Parathyroid adenoma (tissue), 2 donors: ENCODE measurements at regions not wholly inside any gene's neighbourhood (a gene's known extent, or its start where the extent isn't known, plus 50 kb on each side); places are given as distances from the start of the nearest gene placed in this dataset.
"Not testable (repeated sequence)": the region's sequence is repeated elsewhere in the genome, so short reads cannot be mapped to it uniquely, and the experiment has no call there.

Experiments used
- H2AFZ ChIP-seq: fragments of 300-600 bp; sonication (generic); one replicate; pipeline ENCODE4 v1.7.0; 2017; ENCODE audit warnings: antibody characterized with exemption, mild to moderate bottlenecking
- H3K27ac ChIP-seq: fragments of 300-600 bp; sonication (generic); one replicate; pipeline ENCODE4 v1.7.0; 2017
- H3K27me3 ChIP-seq: fragments of 300-600 bp; sonication (generic); one replicate; pipeline ENCODE4 v1.7.0; 2017; ENCODE audit warnings: low read length; ENCODE audit not compliant: control insufficient read depth, insufficient read depth
- H3K36me3 ChIP-seq: fragments of 300-600 bp; sonication (generic); one replicate; pipeline ENCODE4 v1.7.0; 2017; ENCODE audit warnings: low read length; ENCODE audit not compliant: control insufficient read depth, insufficient read depth
- H3K4me1 ChIP-seq: fragments of 300-600 bp; sonication (generic); one replicate; pipeline ENCODE4 v1.7.0; 2017; ENCODE audit warnings: control low read depth
- H3K4me2 ChIP-seq: fragments of 300-600 bp; sonication (generic); one replicate; pipeline ENCODE4 v1.7.0; 2017; ENCODE audit warnings: low read length
- H3K4me3 ChIP-seq: fragments of 300-600 bp; sonication (generic); one replicate; pipeline ENCODE4 v1.7.0; 2017; ENCODE audit warnings: low read depth, low read length
- H3K79me2 ChIP-seq: fragments of 300-600 bp; sonication (generic); one replicate; pipeline ENCODE4 v1.7.0; 2017; ENCODE audit warnings: control low read depth
- H3K9ac ChIP-seq: fragments of 300-600 bp; sonication (generic); one replicate; pipeline ENCODE4 v1.7.0; 2017; ENCODE audit warnings: mild to moderate bottlenecking
- H3K9me3 ChIP-seq: fragments of 300-600 bp; sonication (generic); one replicate; pipeline ENCODE4 v1.7.0; 2017; ENCODE audit warnings: low read length; ENCODE audit not compliant: control insufficient read depth
- TF ChIP-seq, protein P1 (sequence below): fragments of 300-600 bp; sonication (generic); IDR thresholded peaks from one replicate; pipeline ENCODE4 v1.7.0; 2017; ENCODE audit warnings: antibody characterized with exemption, mild to moderate bottlenecking
- donor health status: primary hyperparathyroidism.

DNA sequence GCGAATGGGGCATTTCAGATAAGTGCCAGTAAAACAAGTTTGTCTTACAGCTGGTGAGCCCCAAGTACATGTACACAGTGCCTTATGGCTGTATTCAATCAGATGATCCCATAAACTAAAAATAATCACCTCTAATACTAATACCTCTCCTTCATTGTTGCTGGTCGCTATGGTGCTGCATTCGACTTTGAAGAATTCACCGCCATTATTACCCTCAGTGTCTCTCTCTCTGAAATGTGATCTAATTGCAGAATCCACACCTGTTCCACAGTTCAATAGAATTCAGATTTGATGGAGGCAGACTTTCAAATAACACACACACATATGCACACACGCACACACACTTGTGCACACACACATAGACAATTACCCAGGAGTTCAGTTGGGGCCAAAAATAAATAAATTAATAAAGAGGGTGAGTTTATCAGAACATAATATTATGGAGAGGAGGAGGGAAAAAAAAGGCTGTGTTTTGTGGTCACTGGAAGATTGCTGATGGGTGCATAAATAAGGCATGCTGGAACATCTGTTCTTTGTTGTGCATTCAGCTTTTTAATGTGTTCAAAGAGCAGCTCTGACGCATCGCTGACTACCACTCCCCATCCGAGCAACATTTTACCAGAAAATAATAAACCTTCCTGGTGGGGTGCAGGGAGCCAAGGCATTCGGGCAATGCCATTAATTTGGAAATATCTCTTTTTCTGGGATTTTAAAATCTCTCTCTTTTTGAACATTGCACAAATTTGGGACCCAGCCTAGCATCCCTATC lies 235.7 kb downstream of the SATB1 start:
- no peak overlapping the region for H3K9ac ChIP-seq
- H2AFZ ChIP-seq, result no peak overlapping the region
- TF ChIP-seq, protein P1, sequence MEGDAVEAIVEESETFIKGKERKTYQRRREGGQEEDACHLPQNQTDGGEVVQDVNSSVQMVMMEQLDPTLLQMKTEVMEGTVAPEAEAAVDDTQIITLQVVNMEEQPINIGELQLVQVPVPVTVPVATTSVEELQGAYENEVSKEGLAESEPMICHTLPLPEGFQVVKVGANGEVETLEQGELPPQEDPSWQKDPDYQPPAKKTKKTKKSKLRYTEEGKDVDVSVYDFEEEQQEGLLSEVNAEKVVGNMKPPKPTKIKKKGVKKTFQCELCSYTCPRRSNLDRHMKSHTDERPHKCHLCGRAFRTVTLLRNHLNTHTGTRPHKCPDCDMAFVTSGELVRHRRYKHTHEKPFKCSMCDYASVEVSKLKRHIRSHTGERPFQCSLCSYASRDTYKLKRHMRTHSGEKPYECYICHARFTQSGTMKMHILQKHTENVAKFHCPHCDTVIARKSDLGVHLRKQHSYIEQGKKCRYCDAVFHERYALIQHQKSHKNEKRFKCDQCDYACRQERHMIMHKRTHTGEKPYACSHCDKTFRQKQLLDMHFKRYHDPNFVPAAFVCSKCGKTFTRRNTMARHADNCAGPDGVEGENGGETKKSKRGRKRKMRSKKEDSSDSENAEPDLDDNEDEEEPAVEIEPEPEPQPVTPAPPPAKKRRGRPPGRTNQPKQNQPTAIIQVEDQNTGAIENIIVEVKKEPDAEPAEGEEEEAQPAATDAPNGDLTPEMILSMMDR, result no peak
- H3K4me3 ChIP-seq, result no peak overlapping the region
- no peaks in the 10 kb centered on the region for H3K36me3 ChIP-seq
- no peak overlapping the region for H3K27ac ChIP-seq
- H3K79me2 ChIP-seq, result no peaks in the 10 kb centered on the region
- no peaks in the 10 kb centered on the region for H3K27me3 ChIP-seq
- H3K4me1 ChIP-seq, result no peaks in the 10 kb centered on the region
- no peaks in the 10 kb centered on the region for H3K9me3 ChIP-seq
- no peak overlapping the region for H3K4me2 ChIP-seq

DNA sequence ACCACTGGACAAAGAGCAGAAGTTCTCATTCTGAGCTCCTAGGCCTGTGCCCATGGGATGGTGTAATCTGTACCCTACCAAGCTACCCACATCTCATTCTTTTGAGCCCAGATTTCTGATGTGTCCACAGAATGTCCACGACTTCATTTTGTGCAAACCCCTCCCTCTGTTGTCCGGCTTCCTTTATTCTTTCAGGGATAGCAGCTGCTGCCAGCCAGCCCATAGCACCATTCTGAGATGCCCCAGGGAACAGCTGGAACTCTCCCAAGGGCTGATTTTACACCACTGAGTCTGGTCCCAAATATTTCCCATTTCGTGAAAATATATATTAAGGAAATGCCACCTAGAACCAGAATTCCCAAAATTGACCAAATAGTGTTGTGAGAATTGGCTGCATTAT lies 236.6 kb downstream of the SATB1 start:
- TF ChIP-seq, protein P1, result no peak
- no peak overlapping the region for H3K4me3 ChIP-seq
- no peaks in the 10 kb centered on the region for H3K27me3 ChIP-seq
- H3K4me2 ChIP-seq, result no peak overlapping the region
- no peaks in the 10 kb centered on the region for H3K9me3 ChIP-seq
- no peak overlapping the region for H3K9ac ChIP-seq
- no peak overlapping the region for H2AFZ ChIP-seq
- no peaks in the 10 kb centered on the region for H3K79me2 ChIP-seq
- H3K27ac ChIP-seq, result no peak overlapping the region
- no peaks in the 10 kb centered on the region for H3K36me3 ChIP-seq
- H3K4me1 ChIP-seq, result no peaks in the 10 kb centered on the region

GRCh38 chr3:18185624-18186023 lies 239.5 kb downstream of the SATB1 start:
- TF ChIP-seq, protein P1, result no peak
- no peaks in the 10 kb centered on the region for H3K79me2 ChIP-seq
- H3K4me1 ChIP-seq, result no peaks in the 10 kb centered on the region
- H3K9ac ChIP-seq, result no peak overlapping the region
- no peaks in the 10 kb centered on the region for H3K27me3 ChIP-seq
- H3K27ac ChIP-seq, result no peak overlapping the region
- no peak overlapping the region for H3K4me2 ChIP-seq
- H3K36me3 ChIP-seq, result no peaks in the 10 kb centered on the region
- H3K9me3 ChIP-seq, result no peaks in the 10 kb centered on the region
- H2AFZ ChIP-seq, result no peak overlapping the region
- no peak overlapping the region for H3K4me3 ChIP-seq

DNA sequence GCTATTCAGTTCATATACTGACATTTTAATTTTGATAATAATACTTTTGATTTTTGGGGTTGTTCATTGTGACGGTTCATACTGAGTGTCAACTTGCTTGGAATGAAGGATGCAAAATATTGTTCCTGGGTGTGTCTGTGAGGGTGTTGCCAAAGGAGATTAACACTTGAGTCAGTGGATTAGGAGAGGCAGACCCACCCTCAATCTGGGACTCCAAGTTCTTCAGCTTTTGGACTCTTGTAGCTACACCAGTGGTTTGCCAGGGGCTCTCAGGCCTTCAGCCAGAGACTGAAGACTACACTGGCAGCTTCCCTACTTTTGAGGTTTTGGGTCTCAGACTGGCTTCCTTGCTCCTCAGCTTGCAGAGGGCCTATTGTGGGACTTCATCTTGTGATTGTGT lies 242.2 kb downstream of the SATB1 start:
- not testable (repeated sequence) for H3K27ac ChIP-seq, H3K9ac ChIP-seq, H3K9me3 ChIP-seq, H2AFZ ChIP-seq, H3K36me3 ChIP-seq, H3K4me3 ChIP-seq, H3K4me2 ChIP-seq, H3K4me1 ChIP-seq, H3K79me2 ChIP-seq, H3K27me3 ChIP-seq

DNA sequence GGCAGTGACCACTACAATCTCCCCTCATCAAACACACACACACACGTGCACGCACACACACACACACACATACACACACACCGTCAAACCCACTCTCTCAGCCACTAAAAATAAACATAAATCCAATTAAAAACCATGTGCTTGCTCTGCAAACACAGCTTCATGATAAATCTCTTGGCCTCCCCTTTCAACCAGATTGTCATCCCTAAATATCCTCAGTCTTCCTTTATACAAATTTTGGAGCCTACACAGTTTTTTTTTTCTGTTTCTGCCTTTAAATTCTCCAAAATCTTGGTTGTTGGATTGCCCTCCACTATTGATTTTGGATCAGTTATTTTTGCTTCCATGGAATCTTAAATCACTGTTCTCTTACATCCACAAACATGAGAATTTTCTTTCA lies 245.6 kb downstream of the SATB1 start:
- Histone ChIP-seq H2AFZ (no peak overlapping the region), H3K27ac (no peak overlapping the region), H3K27me3 (no peaks in the 10 kb centered on the region), H3K36me3 (no peaks in the 10 kb centered on the region), H3K79me2 (no peaks in the 10 kb centered on the region), H3K4me1 (no peaks in the 10 kb centered on the region), H3K4me2 (no peak overlapping the region), H3K9me3 (no peaks in the 10 kb centered on the region), H3K4me3 (no peak overlapping the region), H3K9ac (no peak overlapping the region)
- TF ChIP-seq, protein P1, result no peak
